K562 (cell line): ENCODE measurements at regions not wholly inside any gene's neighbourhood (a gene's known extent, or its start where the extent isn't known, plus 50 kb on each side); places are given as distances from the start of the nearest gene placed in this dataset.

Experiments used
- ATAC-seq: fragments of 200-7000 bp; cut with Tn5 transposase; 3 replicates; pipeline ENCODE4 v1.9.1; 2020; ENCODE audit warnings: moderate library complexity
- BruUV-seq: library from RNA; stranded (reverse); fragments of 400-500 nt; replicated peaks from 2 replicates; lab custom pipeline; 2021; lab: Mats Ljungman, UMichigan
- CTCF ChIA-PET: fragments of 300-600 bp; formaldehyde crosslinking; extraction: SDS; loops from one replicate; lab custom pipeline; 2021; ENCODE audit warnings: low intra/inter-chr PET ratio; lab: Yijun Ruan, JAX
- POLR2A ChIA-PET: fragments of 300-600, 350-650 bp; sonication (Branson Sonifier 250); formaldehyde crosslinking; extraction: SDS; loops from one replicate; lab custom pipeline; 2021; ENCODE audit warnings: antibody characterized with exemption, inconsistent platforms; lab: Yijun Ruan, JAX
- DNase-seq, 4 experiments: peaks; one replicate each; pipeline versions ENCODE4 v3.0.0 to v3.0.0-alpha.2; 2011 to 2018; ENCODE audit warnings: low spot score in 3 of 4, mixed read lengths in 3 of 4; ENCODE audit errors: extremely low read depth in 1 of 4
- FAIRE-seq: peaks from 2 replicates; lab custom pipeline; 2011; peaks lifted over from hg19 to GRCh38; lab: Jason Lieb, UNC
- H2AFZ ChIP-seq: 2 replicates; pipeline ENCODE4 v1.6.0; 2011; ENCODE audit warnings: low read depth, low read length, control low read depth, inconsistent platforms
- H3K27ac ChIP-seq: fragments of 200-600 bp; 3 replicates; pipeline ENCODE4 v1.8.0; 2011; ENCODE audit warnings: low read depth, mild to moderate bottlenecking, control low read depth, inconsistent platforms, low read length, moderate library complexity, mixed read lengths; ENCODE audit errors: extremely low read depth
- H3K27me3 ChIP-seq, 2 experiments: fragments of 300-600 bp in 1 of 2; 2 replicates in 1 of 2; 3 replicates in 1 of 2; pipeline versions ENCODE4 v1.6.0 to v1.8.0; 2011; ENCODE audit warnings: inconsistent platforms in 2 of 2, low read length in 2 of 2, mild to moderate bottlenecking in 1 of 2, mixed read lengths in 1 of 2, moderate library complexity in 1 of 2; ENCODE audit not compliant: control insufficient read depth in 2 of 2, insufficient read depth in 2 of 2
- H3K36me3 ChIP-seq: fragments of 300-600 bp; 3 replicates; pipeline ENCODE4 v1.8.0; 2011; ENCODE audit warnings: mild to moderate bottlenecking, low read length, inconsistent platforms; ENCODE audit not compliant: control insufficient read depth, insufficient read depth
- H3K4me1 ChIP-seq, 2 experiments: fragments of 200-600 bp in 1 of 2; replicated peaks in 1 of 2; 2 replicates in 1 of 2; 3 replicates in 1 of 2; pipeline versions ENCODE4 v1.5.1 to v1.8.0; 2011; ENCODE audit warnings: inconsistent platforms in 2 of 2, low read length in 2 of 2, mild to moderate bottlenecking in 1 of 2, mixed read lengths in 1 of 2, moderate library complexity in 1 of 2; ENCODE audit not compliant: control insufficient read depth in 2 of 2, insufficient read depth in 2 of 2
- H3K4me2 ChIP-seq: 2 replicates; pipeline ENCODE4 v1.6.1; 2011; ENCODE audit warnings: low read length, control low read depth, inconsistent platforms, mixed read lengths; ENCODE audit not compliant: insufficient read depth
- H3K4me3 ChIP-seq: fragments of 200-600 bp; sonication (generic), shearing (Covaris generic); 2 replicates; pipeline ENCODE4 v1.5.1; 2016; ENCODE audit warnings: control low read depth, inconsistent platforms
- H3K79me2 ChIP-seq: fragments of 200-600 bp; 3 replicates; pipeline ENCODE4 v1.8.0; 2011; ENCODE audit warnings: low read length, inconsistent platforms; ENCODE audit not compliant: control insufficient read depth, insufficient read depth
- H3K9ac ChIP-seq, 2 experiments: 2 replicates each; pipeline versions ENCODE4 v1.6.0 to v1.6.1; 2011; ENCODE audit warnings: low read depth in 2 of 2, low read length in 2 of 2, control low read depth in 1 of 2, inconsistent platforms in 1 of 2, mild to moderate bottlenecking in 1 of 2, mixed read lengths in 1 of 2; ENCODE audit not compliant: insufficient read depth in 1 of 2
- H3K9me1 ChIP-seq: one replicate; pipeline ENCODE4 v1.6.0; 2011; ENCODE audit warnings: inconsistent platforms, mild to moderate bottlenecking, low read length, moderate library complexity; ENCODE audit not compliant: control insufficient read depth, insufficient read depth
- H3K9me3 ChIP-seq: replicated peaks from 2 replicates; pipeline ENCODE4 v1.5.1; 2011; ENCODE audit warnings: low read depth, low read length, inconsistent platforms; ENCODE audit not compliant: control insufficient read depth, insufficient read depth
- H4K20me1 ChIP-seq: replicated peaks from 2 replicates; pipeline ENCODE4 v1.6.1; 2011; ENCODE audit warnings: low read length, inconsistent platforms, mixed read lengths; ENCODE audit not compliant: control insufficient read depth, insufficient read depth
- CEBPB ChIP-seq: fragments of 450-650 bp; IDR thresholded peaks from 2 replicates; pipeline ENCODE4 v1.6.1; 2016; ENCODE audit warnings: missing genetic modification characterization, missing compliant biosample characterization
- EZH2 ChIP-seq: IDR thresholded peaks from 2 replicates; pipeline ENCODE4 v1.6.1; 2012; ENCODE audit warnings: low read depth, mild to moderate bottlenecking, inconsistent platforms, low read length, borderline replicate concordance
- KLF13 ChIP-seq: fragments of 450-650 bp; IDR thresholded peaks from 2 replicates; pipeline ENCODE4 v1.6.1; 2016; ENCODE audit warnings: missing genetic modification characterization, low read depth, mild to moderate bottlenecking, missing compliant biosample characterization, moderate library complexity, borderline replicate concordance
- MEF2A ChIP-seq: IDR thresholded peaks from 2 replicates; pipeline ENCODE4 v1.6.1; 2011; ENCODE audit warnings: low read depth, mild to moderate bottlenecking, low read length, moderate library complexity; ENCODE audit not compliant: control insufficient read depth
- MEF2D ChIP-seq: conservative IDR thresholded peaks from 2 replicates; pipeline ENCODE4 v1.6.1; 2016; ENCODE audit warnings: low read depth, missing genetic modification characterization, missing compliant biosample characterization
- PTTG1 ChIP-seq: fragments of 450-650 bp; IDR thresholded peaks from 2 replicates; pipeline ENCODE4 v1.6.1; 2016; ENCODE audit warnings: low read depth, mild to moderate bottlenecking, missing genetic modification characterization, missing compliant biosample characterization
- SIN3A ChIP-seq, 2 experiments: fragments of 150-350 bp in 1 of 2; IDR thresholded peaks; 2 replicates each; pipeline ENCODE4 v1.6.1; 2011 to 2016; ENCODE audit warnings: borderline replicate concordance in 2 of 2, low read depth in 2 of 2, low read length in 2 of 2, mild to moderate bottlenecking in 2 of 2, moderate library complexity in 2 of 2; ENCODE audit not compliant: control insufficient read depth in 1 of 2
- TFAM ChIP-seq: fragments of 250-450 bp; sonication (Bioruptor Pico); conservative IDR thresholded peaks from 2 replicates; pipeline ENCODE4 v1.5.0; 2021; ENCODE audit warnings: mild to moderate bottlenecking, moderate library complexity
- ZBTB8A ChIP-seq: fragments of 450-650 bp; IDR thresholded peaks from 2 replicates; pipeline ENCODE4 v1.6.1; 2018; ENCODE audit warnings: mild to moderate bottlenecking, moderate library complexity; ENCODE audit not compliant: partially characterized antibody
- ZNF143 ChIP-seq: sonication (generic); formaldehyde crosslinking; IDR thresholded peaks from 2 replicates; pipeline ENCODE4 v1.9.0; 2022; ENCODE audit warnings: mild to moderate bottlenecking, missing genetic modification reagents
- ZNF239 ChIP-seq: fragments of 250-450 bp; sonication (Bioruptor Pico); IDR thresholded peaks from 2 replicates; pipeline ENCODE4 v1.4.0; 2020; ENCODE audit warnings: mild to moderate bottlenecking
- ZNF507 ChIP-seq: conservative IDR thresholded peaks from 2 replicates; pipeline ENCODE4 v1.6.1; 2017; ENCODE audit warnings: missing genetic modification characterization, missing compliant biosample characterization
- ZNF668 ChIP-seq: fragments of 250-450 bp; sonication (Bioruptor Pico); IDR thresholded peaks from 2 replicates; pipeline ENCODE4 v1.8.0; 2022; ENCODE audit warnings: mild to moderate bottlenecking, inconsistent platforms
- WGBS: fragments of 100-300 bp; shearing (Covaris generic); methylation state at CpG from one replicate; pipeline ENCODE4 v1.1.6; 2016; ENCODE audit warnings: low coverage, mixed read lengths; ENCODE audit not compliant: insufficient coverage; ENCODE audit errors: missing lambda C conversion rate; 5-methylcytosine and 5-hydroxymethylcytosine counted together
- in situ Hi-C: fragments of 300-500 bp; cut with MboI; formaldehyde crosslinking; loops from 4 replicates; pipeline ENCODE4 v1.15.0; 2018; ENCODE audit warnings: inconsistent platforms, mixed read lengths
- intact Hi-C: fragments of 100-400 bp; cut with micrococcal nuclease; formaldehyde crosslinking; loops from 2 replicates; pipeline ENCODE4 v1.14.2; 2022

- Histone ChIP-seq H3K9me3 (no peaks in the 10 kb centered on the region), H3K4me3 (no peak overlapping the region), H2AFZ (no peak overlapping the region), H3K36me3 (no peaks in the 10 kb centered on the region), H3K9me1 (no peaks in the 10 kb centered on the region), H4K20me1 (no peaks in the 10 kb centered on the region), H3K79me2 (no peaks in the 10 kb centered on the region), H3K9ac (no peak overlapping the region), H3K4me1 (no peaks in the 10 kb centered on the region), H3K27me3 (no peaks in the 10 kb centered on the region), H3K27ac (no peak overlapping the region), H3K4me2 (no peak overlapping the region)
- POLR2A ChIA-PET = no interaction called here
- FAIRE-seq = no peak
- no peak for DNase-seq
- no peak for ATAC-seq
- in situ Hi-C loops = no loop called here
- CTCF ChIA-PET = no interaction called here
- TF ChIP-seq EZH2 = no peak
- no peak for TF ChIP-seq CEBPB (tag)
- no peak for TF ChIP-seq ZBTB8A
- no peak for TF ChIP-seq PTTG1
- BruUV-seq = no TSS peak
- intact Hi-C loops = no loop called here
Measured at GRCh38 chr4:156227321-156227720, 273.7 kb upstream of the CTSO start.

- H2AFZ ChIP-seq = no peak overlapping the region
- TF ChIP-seq ZNF239 (CRISPR knock-in tag) (no peak), MEF2A (no peak), ZNF507 (tag) (no peak), KLF13 (tag) (no peak), ZNF143 (no peak), SIN3A (IDR thresholded peaks at IDR 0.05; ENCODE audit: borderline replicate concordance in 2 of 2, control insufficient read depth in 1 of 2, low read depth in 2 of 2, low read length in 2 of 2) (no peak), MEF2D (no peak), TFAM (CRISPR knock-in tag) (no peak), ZNF668 (CRISPR knock-in tag) (no peak)
- TF ChIP-seq, all 486 proteins: peak for 0
- no peak overlapping the region for H3K4me3 ChIP-seq
- H3K4me1 ChIP-seq = no peaks in the 10 kb centered on the region
- H3K9me1 ChIP-seq = no peaks in the 10 kb centered on the region
- FAIRE-seq (no peak), ATAC-seq (no peak), DNase-seq (no peak)
- H3K79me2 ChIP-seq = no peaks in the 10 kb centered on the region
- 0% methylated on average over 2 of the region's 2 CpGs for WGBS
- H3K9ac ChIP-seq = no peak overlapping the region
- CTCF ChIA-PET = no interaction called here
- H3K27me3 ChIP-seq = no peaks in the 10 kb centered on the region
- H4K20me1 ChIP-seq = no peaks in the 10 kb centered on the region
- H3K9me3 ChIP-seq = no peaks in the 10 kb centered on the region
- POLR2A ChIA-PET = no interaction called here
- intact Hi-C loops = no loop called here
- in situ Hi-C loops = no loop called here
- BruUV-seq = no TSS peak
- no peaks in the 10 kb centered on the region for H3K36me3 ChIP-seq
- H3K4me2 ChIP-seq = no peak overlapping the region
- no peak overlapping the region for H3K27ac ChIP-seq
Measured at GRCh38 chr4:156223985-156224384, 270.3 kb upstream of the CTSO start.
